ENCODE measurements at regions not wholly inside any gene's neighbourhood (a gene's known extent, or its start where the extent isn't known, plus 50 kb on each side); places are given as distances from the start of the nearest gene placed in this dataset.

GRCh38 chr9:2523591-2523990 is 98.0 kb upstream of the VLDLR start:
- no peaks in the 10 kb centered on the region for H4K20me1 ChIP-seq (ENCODE audit: insufficient read depth, low read length, poor library complexity, severe bottlenecking)
- TF ChIP-seq EZH2phosphoT487 (IDR thresholded peaks at IDR 0.05; ENCODE audit: borderline replicate concordance) = no peak
- TF ChIP-seq, protein P1, sequence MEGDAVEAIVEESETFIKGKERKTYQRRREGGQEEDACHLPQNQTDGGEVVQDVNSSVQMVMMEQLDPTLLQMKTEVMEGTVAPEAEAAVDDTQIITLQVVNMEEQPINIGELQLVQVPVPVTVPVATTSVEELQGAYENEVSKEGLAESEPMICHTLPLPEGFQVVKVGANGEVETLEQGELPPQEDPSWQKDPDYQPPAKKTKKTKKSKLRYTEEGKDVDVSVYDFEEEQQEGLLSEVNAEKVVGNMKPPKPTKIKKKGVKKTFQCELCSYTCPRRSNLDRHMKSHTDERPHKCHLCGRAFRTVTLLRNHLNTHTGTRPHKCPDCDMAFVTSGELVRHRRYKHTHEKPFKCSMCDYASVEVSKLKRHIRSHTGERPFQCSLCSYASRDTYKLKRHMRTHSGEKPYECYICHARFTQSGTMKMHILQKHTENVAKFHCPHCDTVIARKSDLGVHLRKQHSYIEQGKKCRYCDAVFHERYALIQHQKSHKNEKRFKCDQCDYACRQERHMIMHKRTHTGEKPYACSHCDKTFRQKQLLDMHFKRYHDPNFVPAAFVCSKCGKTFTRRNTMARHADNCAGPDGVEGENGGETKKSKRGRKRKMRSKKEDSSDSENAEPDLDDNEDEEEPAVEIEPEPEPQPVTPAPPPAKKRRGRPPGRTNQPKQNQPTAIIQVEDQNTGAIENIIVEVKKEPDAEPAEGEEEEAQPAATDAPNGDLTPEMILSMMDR (conservative IDR thresholded peaks at IDR 0.05; ENCODE audit: low read length) = no peak
- no peaks in the 10 kb centered on the region for H3K27me3 ChIP-seq (ENCODE audit: insufficient read depth, low read length, poor library complexity, severe bottlenecking)
- no peaks in the 10 kb centered on the region for H3K36me3 ChIP-seq (ENCODE audit: insufficient read depth, low read length)
- no peak overlapping the region for H2AFZ ChIP-seq (ENCODE audit: low read length)
- H3F3A ChIP-seq (ENCODE audit: low read depth) = no peaks in the 10 kb centered on the region
- no peaks in the 10 kb centered on the region for H3K79me2 ChIP-seq (ENCODE audit: insufficient read depth, low read length)
- H3K9me3 ChIP-seq (ENCODE audit: insufficient read depth, low read depth, low read length) = no peaks in the 10 kb centered on the region
- no peaks in the 10 kb centered on the region for H3K9me2 ChIP-seq (replicated peaks; ENCODE audit: low read depth, low read length)
- H3K4me1 ChIP-seq (ENCODE audit: insufficient read depth, low read length, poor library complexity, severe bottlenecking) = no peaks in the 10 kb centered on the region
- no peak overlapping the region for H3K4me3 ChIP-seq (ENCODE audit: low read length, poor library complexity, severe bottlenecking)
- H3K9ac ChIP-seq (ENCODE audit: low read depth, low read length, poor library complexity, severe bottlenecking) = no peak overlapping the region
- no peak overlapping the region for H3K4me2 ChIP-seq (ENCODE audit: low read depth, low read length, poor library complexity, severe bottlenecking)

DNA sequence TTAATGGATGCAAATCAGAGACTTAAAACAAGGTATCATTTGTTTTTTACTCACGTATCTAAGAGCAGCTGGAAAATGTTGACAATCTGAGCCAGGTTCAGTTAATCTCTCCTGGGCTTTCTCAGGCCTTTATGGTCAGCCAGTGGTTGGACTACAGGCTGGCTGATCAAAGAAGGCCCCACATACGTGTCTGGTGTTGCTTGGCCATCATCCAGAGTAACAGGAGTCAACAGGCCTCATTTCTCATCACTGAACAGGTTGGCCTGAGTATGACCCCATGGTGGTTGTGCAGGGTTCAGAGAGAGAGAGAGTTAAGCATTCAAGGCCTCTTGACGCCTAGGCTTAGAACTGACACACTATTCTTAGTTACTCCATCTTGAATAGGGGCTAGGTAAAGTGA is 97.0 kb upstream of the VLDLR start:
- no peaks in the 10 kb centered on the region for H4K20me1 ChIP-seq (ENCODE audit: insufficient read depth, low read length, poor library complexity, severe bottlenecking)
- H3K4me2 ChIP-seq (ENCODE audit: low read depth, low read length, poor library complexity, severe bottlenecking) = no peak overlapping the region
- no peaks in the 10 kb centered on the region for H3F3A ChIP-seq (ENCODE audit: low read depth)
- H3K4me3 ChIP-seq (ENCODE audit: low read length, poor library complexity, severe bottlenecking) = no peak overlapping the region
- H3K36me3 ChIP-seq (ENCODE audit: insufficient read depth, low read length) = no peaks in the 10 kb centered on the region
- no peak for TF ChIP-seq EZH2phosphoT487 (IDR thresholded peaks at IDR 0.05; ENCODE audit: borderline replicate concordance)
- TF ChIP-seq, protein P1 (conservative IDR thresholded peaks at IDR 0.05; ENCODE audit: low read length) = no peak
- H3K79me2 ChIP-seq (ENCODE audit: insufficient read depth, low read length) = no peaks in the 10 kb centered on the region
- H3K9ac ChIP-seq (ENCODE audit: low read depth, low read length, poor library complexity, severe bottlenecking) = no peak overlapping the region
- no peaks in the 10 kb centered on the region for H3K4me1 ChIP-seq (ENCODE audit: insufficient read depth, low read length, poor library complexity, severe bottlenecking)
- H3K27me3 ChIP-seq (ENCODE audit: insufficient read depth, low read length, poor library complexity, severe bottlenecking) = no peaks in the 10 kb centered on the region
- H2AFZ ChIP-seq (ENCODE audit: low read length) = no peak overlapping the region
- H3K9me2 ChIP-seq (replicated peaks; ENCODE audit: low read depth, low read length) = no peaks in the 10 kb centered on the region
- H3K9me3 ChIP-seq (ENCODE audit: insufficient read depth, low read depth, low read length) = no peaks in the 10 kb centered on the region

GRCh38 chr9:2525147-2525546 is 96.4 kb upstream of the VLDLR start:
- TF ChIP-seq, protein P1 (conservative IDR thresholded peaks at IDR 0.05; ENCODE audit: low read length) = no peak
- no peak for TF ChIP-seq EZH2phosphoT487 (IDR thresholded peaks at IDR 0.05; ENCODE audit: borderline replicate concordance)
- Histone ChIP-seq H3K79me2 (ENCODE audit: insufficient read depth, low read length) (no peaks in the 10 kb centered on the region), H3K27me3 (ENCODE audit: insufficient read depth, low read length, poor library complexity, severe bottlenecking) (no peaks in the 10 kb centered on the region), H3K9me3 (ENCODE audit: insufficient read depth, low read depth, low read length) (no peaks in the 10 kb centered on the region), H3K36me3 (ENCODE audit: insufficient read depth, low read length) (no peaks in the 10 kb centered on the region), H3K4me1 (ENCODE audit: insufficient read depth, low read length, poor library complexity, severe bottlenecking) (no peaks in the 10 kb centered on the region), H4K20me1 (ENCODE audit: insufficient read depth, low read length, poor library complexity, severe bottlenecking) (no peaks in the 10 kb centered on the region), H3K9ac (ENCODE audit: low read depth, low read length, poor library complexity, severe bottlenecking) (no peak overlapping the region), H3F3A (ENCODE audit: low read depth) (no peaks in the 10 kb centered on the region), H3K4me2 (ENCODE audit: low read depth, low read length, poor library complexity, severe bottlenecking) (no peak overlapping the region), H3K4me3 (ENCODE audit: low read length, poor library complexity, severe bottlenecking) (no peak overlapping the region), H3K9me2 (replicated peaks; ENCODE audit: low read depth, low read length) (no peaks in the 10 kb centered on the region), H2AFZ (ENCODE audit: low read length) (no peak overlapping the region)

Measured in Loucy (cell line).